GM10266 (cell line): ENCODE measurements at regions not wholly inside any gene's neighbourhood (a gene's known extent, or its start where the extent isn't known, plus 50 kb on each side); places are given as distances from the start of the nearest gene placed in this dataset.

ENCODE experiments used
- DNase-seq: peaks from one replicate; pipeline ENCODE4 v3.0.0; 2012; ENCODE audit errors: extremely low spot score
- CTCF ChIP-seq: IDR thresholded peaks from 2 replicates; pipeline ENCODE4 v1.5.1; 2012; ENCODE audit warnings: mild to moderate bottlenecking, low read depth; ENCODE audit not compliant: control insufficient read depth, insufficient read depth; ENCODE audit errors: missing control alignments

GRCh38 chr1:244118109-244118761 is 67.2 kb downstream of the ZBTB18 start:
- no peak for TF ChIP-seq CTCF
- DNase-seq = no peak

- DNase-seq = no peak
- TF ChIP-seq CTCF = no peak
Measured at GRCh38 chr1:244128591-244129383, 77.7 kb downstream of the ZBTB18 start.

- no peak for DNase-seq
Measured at GRCh38 chr1:244137276-244137675, 86.2 kb downstream of the ZBTB18 start.

GRCh38 chr1:244137725-244138124 is 86.6 kb downstream of the ZBTB18 start:
- TF ChIP-seq CTCF = no peak
- no peak for DNase-seq

More at GRCh38 chr1:244137276-244137675, 86.2 kb downstream of the ZBTB18 start:
- no peak for TF ChIP-seq CTCF

GRCh38 chr1:244138399-244138798 is 87.3 kb downstream of the ZBTB18 start:
- no peak for TF ChIP-seq CTCF
- no peak for DNase-seq

- DNase-seq = no peak
- no peak for TF ChIP-seq CTCF
Measured at GRCh38 chr1:244139655-244140054, 88.6 kb downstream of the ZBTB18 start.

GRCh38 chr1:244140420-244140819 is 89.3 kb downstream of the ZBTB18 start:
- DNase-seq = no peak
- TF ChIP-seq CTCF = no peak
